GM21737 (cell line): ENCODE measurements at regions not wholly inside any gene's neighbourhood (a gene's known extent, or its start where the extent isn't known, plus 50 kb on each side); places are given as distances from the start of the nearest gene placed in this dataset.

Experiments
- ATAC-seq: cut with Tn5 transposase; IDR thresholded peaks from one replicate; pipeline ENCODE4 v1.9.1; 2021; ENCODE audit warnings: mild to moderate bottlenecking, moderate library complexity; ENCODE audit not compliant: unreplicated experiment

- no peak for ATAC-seq
Observed at GRCh38 chr2:194253528-194254259, 1403.3 kb upstream of the SLC39A10 start.

DNA sequence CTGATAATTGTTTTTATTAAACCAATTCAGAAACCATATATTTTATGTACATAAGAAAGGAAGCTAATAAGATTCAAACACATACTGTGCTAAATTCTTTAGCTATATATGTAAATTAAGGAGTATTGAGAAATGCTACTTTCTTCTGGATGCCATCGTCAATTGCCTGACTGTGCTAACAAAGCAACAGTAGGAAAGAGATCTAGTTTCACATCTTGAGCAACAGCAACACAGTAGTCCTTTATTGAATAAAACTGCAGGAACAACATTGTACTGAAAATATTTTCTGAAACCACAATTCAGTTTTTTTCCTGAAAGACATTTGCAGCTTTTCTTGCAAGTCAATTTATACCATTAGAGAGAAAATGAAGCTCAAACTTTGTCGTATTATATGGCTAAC lies 1404.9 kb upstream of the SLC39A10 start:
- ATAC-seq = no peak

DNA sequence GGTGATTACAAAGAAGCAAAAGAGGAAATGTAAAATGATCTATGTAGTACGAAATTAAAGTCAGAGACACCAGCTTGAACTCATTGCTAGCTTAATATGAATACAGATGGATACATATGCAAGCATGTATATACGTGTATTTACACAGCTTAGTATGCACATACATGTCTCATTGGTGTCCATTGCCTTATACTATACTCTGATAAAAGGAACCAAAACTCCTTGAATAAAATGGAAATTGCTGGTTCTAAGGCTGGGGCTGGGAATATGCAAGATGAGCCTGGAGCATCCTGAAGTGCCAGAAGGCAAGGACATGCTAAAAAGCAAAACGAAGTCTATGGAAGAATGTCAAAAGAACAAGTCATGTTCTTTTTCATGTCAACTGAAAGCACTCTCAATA lies 1424.4 kb upstream of the SLC39A10 start:
- no peak for ATAC-seq

GRCh38 chr2:194223218-194223617 lies 1433.8 kb upstream of the SLC39A10 start:
- no peak for ATAC-seq

GRCh38 chr2:194214192-194214591 lies 1442.8 kb upstream of the SLC39A10 start:
- no peak for ATAC-seq

GRCh38 chr2:194205568-194206227 lies 1451.3 kb upstream of the SLC39A10 start:
- ATAC-seq = no peak

DNA sequence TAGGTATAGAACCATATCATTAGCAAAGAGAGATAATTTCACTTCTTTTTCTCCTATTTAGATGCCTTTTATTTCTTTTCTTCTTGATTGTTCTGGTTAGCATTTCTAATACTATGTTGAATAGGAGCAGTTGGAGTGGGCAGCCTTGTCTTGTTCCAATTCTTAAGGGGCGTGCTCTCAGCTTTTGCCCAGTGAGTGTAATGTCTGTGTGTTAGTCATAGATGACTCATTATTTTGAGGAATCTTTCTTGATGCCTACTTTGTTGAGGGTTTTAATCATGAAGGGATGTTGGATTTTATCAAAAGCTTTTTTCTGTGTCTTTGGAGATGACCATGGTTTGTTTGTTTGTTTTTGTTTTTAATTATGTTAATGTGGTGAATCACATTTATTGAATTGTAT lies 1453.1 kb upstream of the SLC39A10 start:
- ATAC-seq = no peak

DNA sequence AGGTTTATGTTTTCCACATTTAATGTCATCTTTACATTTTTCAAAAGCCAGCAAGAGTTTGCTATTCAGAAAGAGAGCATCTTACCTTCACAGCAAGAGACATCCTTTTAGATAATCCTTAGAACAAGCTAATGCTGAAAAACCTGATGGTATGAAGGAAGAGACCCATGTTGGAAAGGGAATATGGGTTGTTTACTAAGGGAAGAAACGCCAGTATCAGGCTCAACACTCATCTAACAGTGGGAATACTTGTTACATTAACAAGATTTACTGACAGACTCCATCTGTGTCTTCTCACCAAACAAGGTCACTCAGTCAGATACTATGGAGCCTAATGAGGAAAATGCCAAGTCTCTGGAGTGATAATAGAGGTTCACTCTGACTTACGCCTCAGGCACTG lies 1474.1 kb upstream of the SLC39A10 start:
- no peak for ATAC-seq

GRCh38 chr2:194176134-194176533 lies 1480.9 kb upstream of the SLC39A10 start:
- ATAC-seq = no peak

- peak; percentile 67 for ATAC-seq
Observed at GRCh38 chr2:194166818-194167217, 1490.2 kb upstream of the SLC39A10 start.

DNA sequence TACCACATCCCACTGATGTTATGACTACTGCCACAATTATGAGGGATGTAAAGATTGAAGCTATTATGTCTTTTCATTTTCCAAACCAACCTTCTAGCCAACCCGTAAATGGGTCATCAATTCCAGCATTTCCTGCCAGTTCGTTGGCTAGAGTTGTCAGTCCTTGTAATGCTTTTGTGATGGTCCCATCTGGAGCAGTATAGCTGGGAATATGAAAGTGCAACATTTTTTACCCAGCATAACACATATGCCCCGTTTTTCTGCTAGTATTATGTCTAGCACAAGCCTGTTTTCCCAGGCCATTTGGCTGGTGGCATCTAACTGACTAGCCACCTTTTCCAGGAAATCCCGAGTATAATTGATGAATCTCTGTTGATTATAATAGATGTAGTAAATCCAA lies 1501.6 kb upstream of the SLC39A10 start:
- no peak for ATAC-seq

DNA sequence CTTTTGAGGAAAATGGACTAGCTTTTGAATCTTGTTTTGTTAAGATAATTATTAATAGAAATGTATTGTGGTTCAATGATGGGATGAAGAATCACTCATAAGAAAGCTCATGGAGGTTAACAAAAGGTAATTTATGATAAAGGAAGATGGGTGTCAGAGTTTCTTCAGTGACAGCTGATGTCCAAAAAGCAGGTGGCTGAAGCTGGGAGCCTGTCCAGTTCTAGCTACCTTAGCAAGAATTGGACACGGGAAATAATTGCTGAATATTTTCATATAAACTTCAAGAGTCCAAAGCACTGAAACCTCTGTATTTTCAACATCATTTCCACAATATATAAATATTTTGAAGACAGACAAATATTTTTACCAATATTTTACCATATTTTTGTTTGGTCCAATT lies 1505.8 kb upstream of the SLC39A10 start:
- no peak for ATAC-seq

DNA sequence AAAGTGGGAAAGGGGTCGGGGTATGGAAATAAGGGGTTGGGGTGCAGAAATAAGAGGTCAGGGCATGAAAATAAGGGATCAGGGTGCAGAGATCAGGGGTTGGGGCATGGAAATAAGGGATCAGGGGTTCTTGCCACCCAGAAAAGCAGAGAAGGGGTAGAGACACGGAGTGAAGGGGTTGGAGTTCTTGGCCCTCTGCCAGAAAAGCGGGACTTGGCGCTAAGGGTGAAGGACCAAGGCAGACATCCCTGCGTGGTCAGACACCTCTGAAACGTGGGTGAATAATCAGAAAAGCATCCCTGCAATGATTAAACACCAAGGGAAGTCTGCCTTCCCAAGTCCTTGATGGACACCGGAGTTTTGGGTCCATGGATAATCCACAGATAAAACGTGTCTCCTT lies 1521.6 kb upstream of the SLC39A10 start:
- ATAC-seq = no peak

DNA sequence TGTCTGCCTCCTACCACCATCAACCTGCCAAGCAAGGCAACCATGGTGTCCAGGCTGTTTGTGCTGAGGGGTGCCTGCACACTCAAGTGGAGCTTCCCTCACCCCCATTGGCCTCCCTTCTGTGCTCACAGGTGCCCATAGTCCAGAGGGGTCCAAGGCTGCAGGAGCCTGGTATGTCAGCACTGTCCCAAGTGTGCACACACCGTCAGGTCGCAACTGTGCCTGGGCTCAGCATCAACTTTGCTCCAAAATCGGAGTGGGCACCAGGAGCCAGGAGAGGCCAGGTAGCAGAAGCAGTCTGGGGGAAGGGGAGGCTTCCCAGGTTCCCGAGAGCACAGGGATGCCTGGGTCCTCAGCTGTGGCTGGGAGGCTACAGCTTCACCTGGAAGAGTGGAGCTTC lies 1528.2 kb upstream of the SLC39A10 start:
- no peak for ATAC-seq

GRCh38 chr2:194126418-194126817 lies 1530.6 kb upstream of the SLC39A10 start:
- no peak for ATAC-seq

DNA sequence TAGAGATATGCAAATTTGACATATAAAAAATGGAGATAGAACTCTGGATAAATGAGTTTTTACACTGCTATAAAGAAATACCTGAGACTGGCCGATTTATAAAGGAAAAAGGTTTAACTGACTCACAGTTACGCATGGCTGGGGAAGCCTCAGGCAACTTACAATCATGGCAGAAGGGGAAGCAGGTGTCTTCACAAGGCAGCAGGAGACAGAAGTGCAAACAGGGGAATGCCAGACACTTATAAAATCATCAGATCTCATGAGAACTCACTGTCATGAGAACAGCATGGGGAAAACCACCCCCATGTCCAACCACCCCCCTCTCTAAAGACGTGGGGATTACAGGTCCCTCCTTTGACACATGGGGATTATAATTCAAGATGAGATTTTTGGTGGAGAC lies 1540.2 kb upstream of the SLC39A10 start:
- ATAC-seq = no peak

DNA sequence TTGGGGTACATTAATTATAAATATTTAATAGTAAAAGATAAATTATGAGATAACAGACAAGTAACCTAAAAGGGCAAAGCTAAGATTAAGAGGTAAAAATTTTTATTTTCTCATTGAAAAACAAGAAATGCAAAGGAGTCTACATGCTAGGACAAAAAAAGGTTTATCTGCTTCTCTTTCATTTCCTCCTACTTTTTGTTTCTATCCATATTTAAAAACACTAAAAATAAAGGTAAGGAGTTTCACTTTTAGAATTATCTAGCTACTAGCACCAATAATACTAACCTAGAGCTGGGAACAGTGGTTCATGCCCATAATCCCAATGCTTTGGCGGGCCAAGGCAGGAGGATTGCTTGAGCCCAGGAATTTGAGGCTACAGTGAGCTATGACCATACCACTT lies 1551.7 kb upstream of the SLC39A10 start:
- no peak for ATAC-seq

- peak; percentile 92 for ATAC-seq
Observed at GRCh38 chr2:194104687-194105086, 1552.3 kb upstream of the SLC39A10 start.

DNA sequence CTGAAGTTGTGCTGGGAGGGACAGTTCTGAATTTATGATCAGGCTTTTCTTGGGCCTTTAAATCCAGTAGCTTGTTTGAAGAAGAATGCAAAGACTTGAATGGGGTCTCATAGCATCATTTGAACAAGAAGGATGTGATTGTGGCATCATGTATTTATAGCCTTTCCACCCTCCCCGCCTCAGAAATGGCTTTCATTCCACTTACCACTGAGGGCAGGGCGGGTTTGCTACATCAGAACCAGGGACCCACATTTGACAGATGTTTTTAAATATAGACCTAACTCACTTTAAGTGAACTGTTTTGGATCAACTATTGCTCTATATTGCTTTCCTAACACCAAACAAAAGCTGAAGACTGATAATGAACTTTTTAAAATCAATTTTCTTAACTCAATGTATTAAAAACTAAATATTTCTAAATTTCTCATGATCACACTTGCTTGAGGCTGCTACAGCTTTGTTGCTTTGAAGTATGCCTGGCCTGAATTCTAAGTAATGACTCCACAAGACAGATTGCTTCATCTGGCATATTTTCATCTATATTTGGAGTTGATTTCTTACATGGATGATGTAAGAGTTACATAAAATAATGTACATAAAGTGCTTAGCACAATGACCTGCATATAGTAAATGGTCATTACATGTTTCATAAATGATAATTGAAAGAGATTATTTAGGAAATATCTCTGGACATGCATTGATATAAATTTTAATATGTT lies 1552.9 kb upstream of the SLC39A10 start:
- peak; percentile 9 for ATAC-seq

- no peak for ATAC-seq
Observed at GRCh38 chr2:194102546-194102945, 1554.5 kb upstream of the SLC39A10 start.

DNA sequence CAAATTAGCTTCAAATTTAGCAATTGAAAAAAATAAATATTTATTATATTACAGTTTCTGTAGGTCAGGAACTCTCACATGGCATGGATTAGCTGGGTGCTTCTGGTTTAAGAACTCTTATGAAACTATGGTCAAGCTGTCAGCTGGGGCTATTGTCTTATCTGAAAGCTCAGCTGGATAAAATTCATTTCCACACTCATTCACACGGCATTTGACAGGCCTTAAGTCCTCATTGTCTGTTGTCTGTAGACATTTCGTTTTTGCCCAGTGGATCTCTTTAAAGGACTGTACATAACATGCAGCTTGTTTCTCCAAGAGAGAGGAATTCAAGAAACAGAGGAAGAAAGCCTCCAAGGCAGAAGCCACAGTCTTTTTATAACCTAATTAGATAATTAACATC lies 1556.8 kb upstream of the SLC39A10 start:
- no peak for ATAC-seq

- no peak for ATAC-seq
Observed at GRCh38 chr2:194096402-194096801, 1560.6 kb upstream of the SLC39A10 start.
